OCI-LY3 (cell line): ENCODE measurements at regions not wholly inside any gene's neighbourhood (a gene's known extent, or its start where the extent isn't known, plus 50 kb on each side); places are given as distances from the start of the nearest gene placed in this dataset.

ENCODE experiments used
- H2AFZ ChIP-seq: fragments of 200-600, 300-600 bp; shearing (Covaris generic); 2 replicates; pipeline ENCODE4 v1.6.0; 2014; ENCODE audit warnings: antibody characterized with exemption, low read depth, low read length
- H3K27ac ChIP-seq: fragments of 200-600, 300-600 bp; sonication (generic); 2 replicates; pipeline ENCODE4 v1.5.1; 2014; ENCODE audit warnings: mild to moderate bottlenecking, low read length, moderate library complexity, mixed read lengths
- H3K27me3 ChIP-seq: fragments of 200-600, 300-600 bp; sonication (generic); 2 replicates; pipeline ENCODE4 v1.6.1; 2014; ENCODE audit warnings: low read depth, low read length, mixed read lengths
- H3K36me3 ChIP-seq: fragments of 200-600, 300-600 bp; sonication (generic); replicated peaks from 2 replicates; pipeline ENCODE3; 2014; ENCODE audit warnings: low read depth, low read length, mixed read lengths
- H3K4me1 ChIP-seq: fragments of 300-600, 200-600 bp; sonication (generic); 2 replicates; pipeline ENCODE4 v1.6.1; 2014; ENCODE audit warnings: low read length, mixed read lengths
- H3K4me2 ChIP-seq: fragments of 200-600, 300-600 bp; sonication (generic); 2 replicates; pipeline ENCODE4 v1.6.1; 2014; ENCODE audit warnings: low read length, mixed read lengths
- H3K4me3 ChIP-seq: fragments of 300-600, 200-600 bp; sonication (generic); 2 replicates; pipeline ENCODE4 v1.5.1; 2014; ENCODE audit warnings: antibody characterized with exemption, mild to moderate bottlenecking, low read length, moderate library complexity
- H3K79me2 ChIP-seq: fragments of 300-600, 200-600 bp; shearing (Covaris generic); 2 replicates; pipeline ENCODE4 v1.6.1; 2014; ENCODE audit warnings: mild to moderate bottlenecking, low read length, mixed read lengths
- H3K9ac ChIP-seq: fragments of 300-600, 200-600 bp; shearing (Covaris generic); 2 replicates; pipeline ENCODE4 v1.6.0; 2014; ENCODE audit warnings: mild to moderate bottlenecking, low read length, moderate library complexity
- H3K9me3 ChIP-seq: fragments of 200-600, 300-600 bp; shearing (Covaris generic); 2 replicates; pipeline ENCODE4 v1.6.1; 2014; ENCODE audit warnings: low read length, mixed read lengths; ENCODE audit not compliant: insufficient read depth
- H4K20me1 ChIP-seq: fragments of 200-600, 300-600 bp; sonication (generic); 2 replicates; pipeline ENCODE4 v1.6.1; 2016; ENCODE audit warnings: low read length, mixed read lengths; ENCODE audit not compliant: insufficient read depth
- CTCF ChIP-seq: fragments of 200-600, 300-600 bp; sonication (generic); IDR thresholded peaks from 2 replicates; pipeline ENCODE4 v1.5.1; 2014; ENCODE audit warnings: antibody characterized with exemption, low read length, low read depth
- EZH2phosphoT487 ChIP-seq: fragments of 200-600 bp; shearing (Covaris generic); IDR thresholded peaks from 2 replicates; pipeline ENCODE4 v1.6.1; 2018; ENCODE audit warnings: antibody characterized with exemption, mixed run types, low read depth

GRCh38 chr5:167767795-167768194 lies 523.6 kb upstream of the WWC1 start:
- Histone ChIP-seq H2AFZ (no peak overlapping the region), H3K27ac (no peak overlapping the region), H3K27me3 (peaks cover 2% of the 10 kb centered on the region), H3K9me3 (no peaks in the 10 kb centered on the region), H3K36me3 (no peaks in the 10 kb centered on the region), H3K79me2 (no peaks in the 10 kb centered on the region), H3K4me1 (no peaks in the 10 kb centered on the region), H3K9ac (no peak overlapping the region), H3K4me2 (no peak overlapping the region), H3K4me3 (no peak overlapping the region), H4K20me1 (no peaks in the 10 kb centered on the region)
- no peak for TF ChIP-seq EZH2phosphoT487

- H3K9me3 ChIP-seq = no peaks in the 10 kb centered on the region
- no peaks in the 10 kb centered on the region for H4K20me1 ChIP-seq
- H3K4me2 ChIP-seq = no peak overlapping the region
- no peak overlapping the region for H3K4me3 ChIP-seq
- H3K27ac ChIP-seq = no peak overlapping the region
- no peak overlapping the region for H2AFZ ChIP-seq
- no peak overlapping the region for H3K9ac ChIP-seq
- peaks cover 6% of the 10 kb centered on the region for H3K27me3 ChIP-seq
- no peaks in the 10 kb centered on the region for H3K36me3 ChIP-seq
- TF ChIP-seq EZH2phosphoT487 (no peak), CTCF (no peak)
- no peaks in the 10 kb centered on the region for H3K79me2 ChIP-seq
- H3K4me1 ChIP-seq = no peaks in the 10 kb centered on the region
These were observed 521.5 kb upstream of the WWC1 start for GRCh38 chr5:167769846-167770413.

- Histone ChIP-seq H4K20me1 (no peaks in the 10 kb centered on the region), H3K4me3 (no peak overlapping the region), H3K9ac (no peak overlapping the region), H3K27ac (no peak overlapping the region), H3K9me3 (no peaks in the 10 kb centered on the region), H3K4me2 (no peak overlapping the region), H2AFZ (no peak overlapping the region), H3K4me1 (no peaks in the 10 kb centered on the region), H3K36me3 (no peaks in the 10 kb centered on the region), H3K79me2 (no peaks in the 10 kb centered on the region), H3K27me3 (peaks cover 6% of the 10 kb centered on the region)
- no peak for TF ChIP-seq CTCF
- TF ChIP-seq EZH2phosphoT487 = no peak
These were observed 521.0 kb upstream of the WWC1 start for GRCh38 chr5:167770461-167770860.

- no peaks in the 10 kb centered on the region for H3K36me3 ChIP-seq
- H3K27me3 ChIP-seq = peaks cover 6% of the 10 kb centered on the region
- no peaks in the 10 kb centered on the region for H3K79me2 ChIP-seq
- no peaks in the 10 kb centered on the region for H3K9me3 ChIP-seq
- no peak for TF ChIP-seq EZH2phosphoT487
- no peak for TF ChIP-seq CTCF
- H3K9ac ChIP-seq = no peak overlapping the region
- no peaks in the 10 kb centered on the region for H4K20me1 ChIP-seq
- no peak overlapping the region for H3K4me3 ChIP-seq
- H3K4me2 ChIP-seq = no peak overlapping the region
- no peak overlapping the region for H3K27ac ChIP-seq
- no peaks in the 10 kb centered on the region for H3K4me1 ChIP-seq
- no peak overlapping the region for H2AFZ ChIP-seq
These were observed 519.9 kb upstream of the WWC1 start for GRCh38 chr5:167771571-167771970.
